IMR-90 (cell line): ENCODE measurements at regions not wholly inside any gene's neighbourhood (a gene's known extent, or its start where the extent isn't known, plus 50 kb on each side); places are given as distances from the start of the nearest gene placed in this dataset.

Source experiments
- ATAC-seq: fragments of 200-7000 bp; cut with Tn5 transposase; 2 replicates; pipeline ENCODE4 v1.9.1; 2020; ENCODE audit warnings: low read depth, mild to moderate bottlenecking, moderate library complexity
- BruUV-seq: library from RNA; stranded (reverse); fragments of 400-500 nt; replicated peaks from 2 replicates; lab custom pipeline; 2021; lab: Mats Ljungman, UMichigan
- CTCF ChIA-PET: fragments of 300-600 bp; formaldehyde crosslinking; extraction: SDS; loops from one replicate; lab custom pipeline; 2021; ENCODE audit warnings: antibody characterized with exemption; lab: Yijun Ruan, JAX
- POLR2A ChIA-PET: fragments of 300-600 bp; sonication (Branson Sonifier 250); formaldehyde crosslinking; loops from one replicate; lab custom pipeline; 2022; ENCODE audit warnings: antibody characterized with exemption; ENCODE audit not compliant: unreplicated experiment; lab: Charles Lee
- DNase-seq: peaks from one replicate; pipeline ENCODE4 v3.0.0; 2013
- H2AFZ ChIP-seq: replicated peaks from 2 replicates; pipeline ENCODE3; 2013; ENCODE audit warnings: low read length, mild to moderate bottlenecking; ENCODE audit not compliant: poor library complexity
- H2AK5ac ChIP-seq: 2 replicates; pipeline ENCODE4 v1.6.1; 2013; ENCODE audit warnings: low read depth, low read length, inconsistent platforms
- H2AK9ac ChIP-seq: replicated peaks from 2 replicates; pipeline ENCODE3; 2013; ENCODE audit warnings: mild to moderate bottlenecking, low read depth, low read length, moderate library complexity; ENCODE audit not compliant: poor library complexity
- H2BK120ac ChIP-seq: 2 replicates; pipeline ENCODE4 v1.6.1; 2013; ENCODE audit warnings: low read depth, low read length, inconsistent platforms
- H2BK15ac ChIP-seq: 3 replicates; pipeline ENCODE4 v1.6.1; 2013; ENCODE audit warnings: low read depth, low read length, inconsistent platforms
- H2BK20ac ChIP-seq: 2 replicates; pipeline ENCODE4 v1.6.1; 2013; ENCODE audit warnings: low read depth, mild to moderate bottlenecking, inconsistent platforms, low read length, moderate library complexity
- H2BK5ac ChIP-seq: 2 replicates; pipeline ENCODE4 v1.6.1; 2013; ENCODE audit warnings: mild to moderate bottlenecking, low read depth, low read length, inconsistent platforms; ENCODE audit not compliant: poor library complexity, severe bottlenecking
- H3K14ac ChIP-seq: replicated peaks from 2 replicates; pipeline ENCODE4 v1.6.1; 2013; ENCODE audit warnings: low read depth, low read length, inconsistent platforms
- H3K18ac ChIP-seq: 2 replicates; pipeline ENCODE4 v1.6.1; 2013; ENCODE audit warnings: low read depth, low read length, control low read depth
- H3K23ac ChIP-seq: 2 replicates; pipeline ENCODE4 v1.6.1; 2013; ENCODE audit warnings: low read depth, low read length, inconsistent platforms
- H3K27ac ChIP-seq: 2 replicates; pipeline ENCODE4 v1.5.1; 2013; ENCODE audit warnings: mild to moderate bottlenecking, control low read depth, low read length; ENCODE audit not compliant: insufficient read depth
- H3K27me3 ChIP-seq: 2 replicates; pipeline ENCODE4 v1.6.1; 2013; ENCODE audit warnings: low read length; ENCODE audit not compliant: control insufficient read depth, insufficient read depth
- H3K36me3 ChIP-seq: 2 replicates; pipeline ENCODE4 v1.6.1; 2013; ENCODE audit warnings: low read length, mixed read lengths; ENCODE audit not compliant: control insufficient read depth, insufficient read depth
- H3K4ac ChIP-seq: 2 replicates; pipeline ENCODE4 v1.6.1; 2013; ENCODE audit warnings: low read depth, low read length, inconsistent platforms
- H3K4me1 ChIP-seq: 2 replicates; pipeline ENCODE4 v1.6.1; 2013; ENCODE audit warnings: low read length, mixed read lengths; ENCODE audit not compliant: control insufficient read depth, insufficient read depth
- H3K4me2 ChIP-seq: 2 replicates; pipeline ENCODE4 v1.6.1; 2013; ENCODE audit warnings: low read depth, mild to moderate bottlenecking, control low read depth, low read length, moderate library complexity
- H3K4me3 ChIP-seq: 2 replicates; pipeline ENCODE4 v1.5.1; 2013; ENCODE audit warnings: low read depth, mild to moderate bottlenecking, control low read depth, low read length, moderate library complexity; ENCODE audit not compliant: insufficient read depth
- H3K56ac ChIP-seq: 2 replicates; pipeline ENCODE4 v1.6.1; 2013; ENCODE audit warnings: low read length, inconsistent platforms; ENCODE audit not compliant: insufficient read depth; ENCODE audit errors: extremely low read depth
- H3K79me1 ChIP-seq, 2 experiments: 2 replicates each; pipeline ENCODE4 v1.6.1; 2013; ENCODE audit warnings: low read length in 2 of 2, inconsistent platforms in 1 of 2, low read depth in 1 of 2
- H3K9ac ChIP-seq: 2 replicates; pipeline ENCODE4 v1.6.1; 2013; ENCODE audit warnings: low read depth, low read length, control low read depth
- H3K9me1 ChIP-seq: 2 replicates; pipeline ENCODE4 v1.6.1; 2013; ENCODE audit warnings: low read length, inconsistent platforms; ENCODE audit not compliant: insufficient read depth
- H3K9me3 ChIP-seq: 2 replicates; pipeline ENCODE4 v1.6.1; 2013; ENCODE audit warnings: low read length; ENCODE audit not compliant: control insufficient read depth, insufficient read depth
- H4K20me1 ChIP-seq: 2 replicates; pipeline ENCODE4 v1.6.1; 2013; ENCODE audit warnings: low read length, inconsistent platforms; ENCODE audit not compliant: insufficient read depth
- H4K5ac ChIP-seq: 2 replicates; pipeline ENCODE4 v1.6.1; 2013; ENCODE audit warnings: mild to moderate bottlenecking, low read depth, low read length, control low read depth
- H4K8ac ChIP-seq, 2 experiments: 2 replicates each; pipeline ENCODE4 v1.6.1; 2013; ENCODE audit warnings: low read depth in 2 of 2, low read length in 2 of 2, control low read depth in 1 of 2, inconsistent platforms in 1 of 2
- H4K91ac ChIP-seq: 2 replicates; pipeline ENCODE4 v1.6.1; 2013; ENCODE audit warnings: low read depth, low read length, inconsistent platforms; ENCODE audit not compliant: insufficient read depth
- BHLHE40 ChIP-seq: fragments of 150-350 bp; IDR thresholded peaks from 2 replicates; pipeline ENCODE4 v1.6.1; 2016; ENCODE audit warnings: mild to moderate bottlenecking, low read depth, low read length
- MAZ ChIP-seq: IDR thresholded peaks from 2 replicates; pipeline ENCODE4 v1.6.1; 2012; ENCODE audit warnings: low read depth, mild to moderate bottlenecking, low read length, improper control_type of control experiment, moderate library complexity, borderline replicate concordance
- NFE2L2 ChIP-seq: fragments of 150-350 bp; IDR thresholded peaks from 2 replicates; pipeline ENCODE4 v1.6.1; 2016; ENCODE audit warnings: low read depth, mild to moderate bottlenecking, low read length
- POLR2A ChIP-seq: IDR thresholded peaks from 2 replicates; pipeline ENCODE4 v1.6.1; 2012; ENCODE audit warnings: mild to moderate bottlenecking, low read depth, low read length
- RCOR1 ChIP-seq: IDR thresholded peaks from 2 replicates; pipeline ENCODE4 v1.6.1; 2012; ENCODE audit warnings: mild to moderate bottlenecking, low read length, improper control_type of control experiment; ENCODE audit not compliant: insufficient replicate concordance
- RFX5 ChIP-seq: IDR thresholded peaks from 2 replicates; pipeline ENCODE4 v1.8.0; 2012; ENCODE audit warnings: low read depth, mild to moderate bottlenecking, low read length, moderate library complexity
- SMC3 ChIP-seq: fragments of 150-350 bp; IDR thresholded peaks from 2 replicates; pipeline ENCODE4 v1.6.1; 2016; ENCODE audit warnings: low read depth, mild to moderate bottlenecking, antibody characterized with exemption, low read length, moderate library complexity
- dilution Hi-C: fragments of 300-500 bp; cut with HindIII; formaldehyde crosslinking; loops from one replicate; pipeline ENCODE4 v1.14.3; 2018; ENCODE audit warnings: low sequenced_read_pairs; ENCODE audit not compliant: unreplicated experiment
- in situ Hi-C: fragments of 300-500 bp; cut with MboI; formaldehyde crosslinking; loops from 3 replicates; pipeline ENCODE4 v1.14.3; 2019; ENCODE audit warnings: low sequenced_read_pairs, inconsistent platforms, mixed read lengths
- intact Hi-C: fragments of 100-400 bp; cut with micrococcal nuclease; formaldehyde crosslinking; loops from 2 replicates; pipeline ENCODE4 v1.10.0; 2022
- TF ChIP-seq, protein P1 (sequence below): fragments of 150-350 bp; IDR thresholded peaks from 2 replicates; pipeline ENCODE4 v1.6.1; 2016; ENCODE audit warnings: low read depth, mild to moderate bottlenecking, low read length, moderate library complexity, borderline replicate concordance
- TF ChIP-seq, protein P2 (sequence below): conservative IDR thresholded peaks from 2 replicates; pipeline ENCODE4 v1.5.1; 2012; ENCODE audit warnings: mild to moderate bottlenecking, low read depth, low read length, improper control_type of control experiment

DNA sequence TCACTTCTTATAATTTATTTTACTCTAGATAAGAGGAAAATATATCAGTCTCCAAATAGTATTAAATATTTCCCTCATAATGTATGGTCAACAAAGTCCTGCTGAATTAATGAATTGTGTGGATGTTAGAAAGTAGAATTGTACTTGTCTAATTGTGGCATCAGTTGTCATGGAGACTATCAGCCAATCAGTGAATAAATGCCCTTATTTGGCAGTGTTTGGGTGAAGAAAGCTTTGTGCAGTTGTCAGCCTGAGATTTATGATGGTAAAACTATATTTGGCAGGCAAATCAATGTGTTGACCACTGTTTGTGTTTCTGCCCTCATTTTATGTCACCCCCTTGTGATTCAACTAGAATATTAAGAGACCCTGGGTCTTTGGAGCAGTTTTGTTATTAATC, 293.6 kb upstream of the MDFIC2 start:
- no peaks in the 10 kb centered on the region for H3K79me1 ChIP-seq
- ATAC-seq (no peak), DNase-seq (no peak)
- H3K23ac ChIP-seq: no peak overlapping the region
- H3K56ac ChIP-seq: no peak overlapping the region
- H2AK9ac ChIP-seq: no peak overlapping the region
- no peak overlapping the region for H3K9ac ChIP-seq
- no peaks in the 10 kb centered on the region for H3K36me3 ChIP-seq
- H2AFZ ChIP-seq: no peak overlapping the region
- H3K4me1 ChIP-seq: no peaks in the 10 kb centered on the region
- no peak overlapping the region for H4K91ac ChIP-seq
- no peak overlapping the region for H4K5ac ChIP-seq
- no peak overlapping the region for H3K14ac ChIP-seq
- no peaks in the 10 kb centered on the region for H3K9me1 ChIP-seq
- in situ Hi-C loops: no loop called here
- H2AK5ac ChIP-seq: no peak overlapping the region
- no peak overlapping the region for H3K4me3 ChIP-seq
- intact Hi-C loops: no loop called here
- no peak overlapping the region for H2BK15ac ChIP-seq
- dilution Hi-C loops: no loop called here
- POLR2A ChIA-PET: no interaction called here
- H2BK20ac ChIP-seq: no peak overlapping the region
- no TSS peak for BruUV-seq
- H3K18ac ChIP-seq: no peak overlapping the region
- no peaks in the 10 kb centered on the region for H4K20me1 ChIP-seq
- H4K8ac ChIP-seq: no peak overlapping the region
- no peak overlapping the region for H2BK120ac ChIP-seq
- CTCF ChIA-PET: no interaction called here
- no peak overlapping the region for H3K4ac ChIP-seq
- H2BK5ac ChIP-seq: no peak overlapping the region
- peaks cover 5% of the 10 kb centered on the region for H3K27me3 ChIP-seq
- H3K9me3 ChIP-seq: no peaks in the 10 kb centered on the region
- TF ChIP-seq POLR2A: no peak
- TF ChIP-seq, protein P1, sequence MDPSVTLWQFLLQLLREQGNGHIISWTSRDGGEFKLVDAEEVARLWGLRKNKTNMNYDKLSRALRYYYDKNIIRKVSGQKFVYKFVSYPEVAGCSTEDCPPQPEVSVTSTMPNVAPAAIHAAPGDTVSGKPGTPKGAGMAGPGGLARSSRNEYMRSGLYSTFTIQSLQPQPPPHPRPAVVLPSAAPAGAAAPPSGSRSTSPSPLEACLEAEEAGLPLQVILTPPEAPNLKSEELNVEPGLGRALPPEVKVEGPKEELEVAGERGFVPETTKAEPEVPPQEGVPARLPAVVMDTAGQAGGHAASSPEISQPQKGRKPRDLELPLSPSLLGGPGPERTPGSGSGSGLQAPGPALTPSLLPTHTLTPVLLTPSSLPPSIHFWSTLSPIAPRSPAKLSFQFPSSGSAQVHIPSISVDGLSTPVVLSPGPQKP: no peak
- TF ChIP-seq, protein P2, sequence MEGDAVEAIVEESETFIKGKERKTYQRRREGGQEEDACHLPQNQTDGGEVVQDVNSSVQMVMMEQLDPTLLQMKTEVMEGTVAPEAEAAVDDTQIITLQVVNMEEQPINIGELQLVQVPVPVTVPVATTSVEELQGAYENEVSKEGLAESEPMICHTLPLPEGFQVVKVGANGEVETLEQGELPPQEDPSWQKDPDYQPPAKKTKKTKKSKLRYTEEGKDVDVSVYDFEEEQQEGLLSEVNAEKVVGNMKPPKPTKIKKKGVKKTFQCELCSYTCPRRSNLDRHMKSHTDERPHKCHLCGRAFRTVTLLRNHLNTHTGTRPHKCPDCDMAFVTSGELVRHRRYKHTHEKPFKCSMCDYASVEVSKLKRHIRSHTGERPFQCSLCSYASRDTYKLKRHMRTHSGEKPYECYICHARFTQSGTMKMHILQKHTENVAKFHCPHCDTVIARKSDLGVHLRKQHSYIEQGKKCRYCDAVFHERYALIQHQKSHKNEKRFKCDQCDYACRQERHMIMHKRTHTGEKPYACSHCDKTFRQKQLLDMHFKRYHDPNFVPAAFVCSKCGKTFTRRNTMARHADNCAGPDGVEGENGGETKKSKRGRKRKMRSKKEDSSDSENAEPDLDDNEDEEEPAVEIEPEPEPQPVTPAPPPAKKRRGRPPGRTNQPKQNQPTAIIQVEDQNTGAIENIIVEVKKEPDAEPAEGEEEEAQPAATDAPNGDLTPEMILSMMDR: no peak
- no peak for TF ChIP-seq NFE2L2
- no peak for TF ChIP-seq RFX5
- TF ChIP-seq MAZ: no peak
- TF ChIP-seq BHLHE40: no peak
- no peak for TF ChIP-seq SMC3
- TF ChIP-seq RCOR1: no peak
- no peak overlapping the region for H3K4me2 ChIP-seq
- no peak overlapping the region for H3K27ac ChIP-seq
